ENCODE measurements at regions not wholly inside any gene's neighbourhood (a gene's known extent, or its start where the extent isn't known, plus 50 kb on each side); places are given as distances from the start of the nearest gene placed in this dataset.

DNA sequence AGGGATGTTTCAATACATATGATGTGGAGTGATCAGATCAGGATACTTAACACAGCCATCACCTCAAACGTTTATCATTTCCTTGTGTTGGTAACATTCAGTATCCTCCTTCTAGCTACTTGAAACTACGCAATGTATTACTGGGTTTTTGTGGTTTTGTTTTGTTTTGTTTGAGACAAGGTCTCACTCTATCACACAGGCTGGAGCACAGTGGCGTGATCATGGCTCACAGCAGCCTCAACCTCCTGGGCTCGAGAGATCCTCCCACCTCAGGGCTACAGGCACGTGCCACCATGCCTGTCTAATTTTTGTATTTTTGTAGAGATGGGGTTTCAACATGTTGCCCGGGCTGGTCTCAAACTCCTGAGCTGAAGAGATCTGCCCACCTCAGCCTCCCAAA lies 70.2 kb upstream of the BCL11B start:
- dilution Hi-C loops (cut with MboI; ENCODE audit: extremely low pct_ligation_motif_present, low sequenced_read_pairs), result no loop called here
- intact Hi-C loops (cut with micrococcal nuclease), result no loop called here
- BruUV-seq (replicated peaks), result no TSS peak
- H3K27ac ChIP-seq (ENCODE audit: insufficient read depth, low read depth, low read length), result no peak overlapping the region
- ChIA-PET CTCF (no interaction called here), POLR2A (no interaction called here)
- H3K9me1 ChIP-seq (replicated peaks; ENCODE audit: control insufficient read depth, extremely low read depth, insufficient read depth, low read length), result no peaks in the 10 kb centered on the region
- H3K4me2 ChIP-seq (ENCODE audit: insufficient read depth, low read length), result no peak overlapping the region
- no peaks in the 10 kb centered on the region for H3K79me2 ChIP-seq (ENCODE audit: control insufficient read depth, insufficient read depth, low read length)
- H3K36me3 ChIP-seq (ENCODE audit: control insufficient read depth in 2 of 2, extremely low read depth in 1 of 2, insufficient read depth in 2 of 2, low read length in 2 of 2), result no peaks in the 10 kb centered on the region
- no peak overlapping the region for H3K9ac ChIP-seq (replicated peaks; ENCODE audit: extremely low read depth, insufficient read depth, low read length)
- FAIRE-seq, result no peak
- H3K4me1 ChIP-seq (ENCODE audit: control insufficient read depth, extremely low read depth, insufficient read depth, low read length), result no peaks in the 10 kb centered on the region
- TF ChIP-seq POLR2AphosphoS5 (IDR thresholded peaks at IDR 0.05; ENCODE audit: insufficient read depth, low read depth, low read length), result no peak
- no peak for TF ChIP-seq MYC (IDR thresholded peaks at IDR 0.05; ENCODE audit: low read depth, low read length)
- no peak for TF ChIP-seq CTCF (IDR thresholded peaks at IDR 0.05; ENCODE audit: extremely low read depth in 1 of 2, insufficient read depth in 1 of 2, low read depth in 1 of 2, low read length in 2 of 2)
- TF ChIP-seq JUN (IDR thresholded peaks at IDR 0.05; ENCODE audit: borderline replicate concordance, insufficient read depth, insufficient read length, low read depth), result no peak
- TF ChIP-seq MAX (IDR thresholded peaks at IDR 0.05; ENCODE audit: insufficient read depth, insufficient read length), result no peak
- TF ChIP-seq EZH2 (IDR thresholded peaks at IDR 0.05; ENCODE audit: borderline replicate concordance, low read depth, low read length, severe bottlenecking), result no peak
- no peak for TF ChIP-seq GATA2 (IDR thresholded peaks at IDR 0.05; ENCODE audit: insufficient read depth, insufficient read length, low read depth, low read length)
- no peak for TF ChIP-seq POLR2A (IDR thresholded peaks at IDR 0.05; ENCODE audit: low read depth, low read length)
- TF ChIP-seq FOS (IDR thresholded peaks at IDR 0.05; ENCODE audit: borderline replicate concordance, insufficient read depth, low read length), result no peak
- DNase-seq (ENCODE audit: low read depth, low spot score), result no peak
- H2AFZ ChIP-seq (ENCODE audit: low read depth, low read length), result no peak overlapping the region
- no peak overlapping the region for H3K4me3 ChIP-seq (replicated peaks in 1 of 3; ENCODE audit: insufficient read depth in 1 of 3, low read depth in 1 of 3, low read length in 3 of 3)
- H3K27me3 ChIP-seq (ENCODE audit: control insufficient read depth in 2 of 2, insufficient read depth in 2 of 2, low read length in 2 of 2), result no peaks in the 10 kb centered on the region
- no peaks in the 10 kb centered on the region for H4K20me1 ChIP-seq (replicated peaks; ENCODE audit: control insufficient read depth, extremely low read depth, insufficient read depth, low read length)
- H3K9me3 ChIP-seq (replicated peaks; ENCODE audit: control insufficient read depth, insufficient read depth, low read length), result no peaks in the 10 kb centered on the region
